SH-SY5Y (cell line): ENCODE measurements at regions not wholly inside any gene's neighbourhood (a gene's known extent, or its start where the extent isn't known, plus 50 kb on each side); places are given as distances from the start of the nearest gene placed in this dataset.
A peak's percentile ranks its signal among the peaks of the same experiment; 100 is the strongest.

Experiments
- GATA2 ChIP-seq: IDR thresholded peaks from 2 replicates; pipeline ENCODE4 v1.6.1; 2011; ENCODE audit warnings: mild to moderate bottlenecking, low read depth, low read length
- GATA3 ChIP-seq: IDR thresholded peaks from 2 replicates; pipeline ENCODE4 v1.6.1; 2011; ENCODE audit warnings: low read depth, mild to moderate bottlenecking, low read length, moderate library complexity

- TF ChIP-seq GATA3 (0 out of 2 replicates have a peak, but pooled peaks have one; percentile 63), GATA2 (peak; percentile 92)
Observed at GRCh38 chr5:158388021-158388420, 529.1 kb upstream of the CLINT1 start.
